GM23248 (cell line): ENCODE measurements at regions not wholly inside any gene's neighbourhood (a gene's known extent, or its start where the extent isn't known, plus 50 kb on each side); places are given as distances from the start of the nearest gene placed in this dataset.

ENCODE experiments used
- EZH2 ChIP-seq: fragments of 200-600 bp; sonication (generic); IDR thresholded peaks from 2 replicates; pipeline ENCODE4 v1.6.1; 2018; ENCODE audit warnings: antibody characterized with exemption, mild to moderate bottlenecking; ENCODE audit not compliant: insufficient read depth, poor library complexity, severe bottlenecking
- EZH2phosphoT487 ChIP-seq: fragments of 200-600 bp; sonication (generic); IDR thresholded peaks from 2 replicates; pipeline ENCODE4 v1.6.1; 2018; ENCODE audit warnings: antibody characterized with exemption, moderate library complexity, mild to moderate bottlenecking, low read depth; ENCODE audit not compliant: insufficient read depth

DNA sequence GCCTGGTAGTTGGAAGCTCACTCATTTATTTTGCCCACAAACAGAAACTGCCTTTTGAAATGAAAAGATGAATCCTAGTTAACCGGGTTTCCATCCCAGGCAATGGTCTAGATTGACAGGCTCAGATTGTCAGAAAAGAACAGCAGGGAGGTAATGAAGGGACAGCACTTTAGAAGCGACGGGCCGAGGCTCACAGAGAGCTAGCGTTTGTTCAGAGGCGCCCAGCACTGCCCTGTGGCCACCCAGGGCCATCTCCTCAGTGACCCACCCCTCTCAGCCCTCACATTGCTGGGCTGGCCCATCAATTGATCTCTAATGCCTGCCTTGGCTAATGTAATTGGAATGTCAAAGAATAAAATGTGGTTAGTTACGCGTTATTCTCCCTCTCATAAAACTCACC lies 304.8 kb downstream of the CDCA7 start:
- TF ChIP-seq EZH2 (no peak), EZH2phosphoT487 (no peak)
